ENCODE measurements at regions not wholly inside any gene's neighbourhood (a gene's known extent, or its start where the extent isn't known, plus 50 kb on each side); places are given as distances from the start of the nearest gene placed in this dataset.

- no peak overlapping the region for H3K4me3 ChIP-seq (ENCODE audit: low read length)
- no peak overlapping the region for H3K9ac ChIP-seq (ENCODE audit: low read length)
- peaks cover 5% of the 10 kb centered on the region for H3K9me3 ChIP-seq (ENCODE audit: control insufficient read depth, low read length)
- no peaks in the 10 kb centered on the region for H3K36me3 ChIP-seq (ENCODE audit: control insufficient read depth, insufficient read depth, low read length, severe bottlenecking)
- no peaks in the 10 kb centered on the region for H3K27me3 ChIP-seq (replicated peaks; ENCODE audit: control insufficient read depth, insufficient read depth, low read length)
- no peaks in the 10 kb centered on the region for H3K4me1 ChIP-seq (ENCODE audit: control insufficient read depth, insufficient read depth, low read length)
- no peak for DNase-seq (ENCODE audit: low read depth)
Measured at GRCh38 chr4:14668296-14668695, 334.0 kb upstream of the CPEB2 start.

DNA sequence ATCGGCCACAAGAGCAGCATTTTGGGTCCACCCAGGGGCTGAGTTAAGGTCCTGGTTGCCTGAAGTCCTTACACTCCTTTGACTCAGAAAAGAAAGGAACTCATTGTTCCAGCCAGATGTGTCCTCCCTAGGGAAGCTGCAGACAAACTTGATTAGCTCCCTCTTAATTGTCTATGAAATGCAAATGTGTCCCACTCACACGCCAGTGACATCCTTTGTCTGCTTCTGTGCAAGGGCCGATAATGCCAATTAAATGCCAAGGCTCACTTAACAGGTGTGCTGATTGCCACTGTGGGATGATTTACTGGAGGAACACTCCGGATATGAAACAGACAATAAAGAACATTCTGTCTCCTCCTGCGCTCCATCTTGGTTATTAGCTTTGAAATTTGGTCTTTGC lies 332.9 kb upstream of the CPEB2 start:
- DNase-seq (ENCODE audit: low read depth), result no peak
- no peaks in the 10 kb centered on the region for H3K36me3 ChIP-seq (ENCODE audit: control insufficient read depth, insufficient read depth, low read length, severe bottlenecking)

DNA sequence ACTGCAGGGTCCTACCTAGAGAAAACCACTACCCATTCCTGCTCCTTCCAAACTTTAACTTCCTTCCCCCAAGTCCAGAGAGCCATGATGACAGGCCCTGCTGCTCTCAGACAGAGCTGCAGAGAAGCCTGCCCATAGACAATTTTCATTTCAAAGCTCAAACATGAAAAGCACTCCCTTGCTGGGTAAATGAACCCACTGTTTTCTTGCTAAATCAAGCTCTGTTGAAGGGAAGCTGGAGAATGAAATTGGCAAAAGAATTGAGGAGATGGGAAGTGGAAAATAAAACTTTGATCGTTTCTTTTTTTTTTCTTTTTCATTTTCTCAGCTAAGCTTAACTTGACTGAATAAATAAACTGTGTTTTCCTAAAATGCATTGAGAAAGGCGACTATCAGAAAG lies 331.1 kb upstream of the CPEB2 start:
- Histone ChIP-seq H3K36me3 (ENCODE audit: control insufficient read depth, insufficient read depth, low read length, severe bottlenecking) (no peaks in the 10 kb centered on the region), H3K27me3 (replicated peaks; ENCODE audit: control insufficient read depth, insufficient read depth, low read length) (no peaks in the 10 kb centered on the region), H3K4me3 (ENCODE audit: low read length) (no peak overlapping the region), H3K9me3 (ENCODE audit: control insufficient read depth, low read length) (peaks cover 5% of the 10 kb centered on the region), H3K4me1 (ENCODE audit: control insufficient read depth, insufficient read depth, low read length) (no peaks in the 10 kb centered on the region), H3K9ac (ENCODE audit: low read length) (no peak overlapping the region)
- no peak for DNase-seq (ENCODE audit: low read depth)

More for the DNA sequence above, 332.9 kb upstream of the CPEB2 start:
- no peaks in the 10 kb centered on the region for H3K27me3 ChIP-seq (replicated peaks; ENCODE audit: control insufficient read depth, insufficient read depth, low read length)
- no peak overlapping the region for H3K4me3 ChIP-seq (ENCODE audit: low read length)
- no peak overlapping the region for H3K9ac ChIP-seq (ENCODE audit: low read length)
- no peaks in the 10 kb centered on the region for H3K4me1 ChIP-seq (ENCODE audit: control insufficient read depth, insufficient read depth, low read length)
- H3K9me3 ChIP-seq (ENCODE audit: control insufficient read depth, low read length), result peaks cover 5% of the 10 kb centered on the region

DNA sequence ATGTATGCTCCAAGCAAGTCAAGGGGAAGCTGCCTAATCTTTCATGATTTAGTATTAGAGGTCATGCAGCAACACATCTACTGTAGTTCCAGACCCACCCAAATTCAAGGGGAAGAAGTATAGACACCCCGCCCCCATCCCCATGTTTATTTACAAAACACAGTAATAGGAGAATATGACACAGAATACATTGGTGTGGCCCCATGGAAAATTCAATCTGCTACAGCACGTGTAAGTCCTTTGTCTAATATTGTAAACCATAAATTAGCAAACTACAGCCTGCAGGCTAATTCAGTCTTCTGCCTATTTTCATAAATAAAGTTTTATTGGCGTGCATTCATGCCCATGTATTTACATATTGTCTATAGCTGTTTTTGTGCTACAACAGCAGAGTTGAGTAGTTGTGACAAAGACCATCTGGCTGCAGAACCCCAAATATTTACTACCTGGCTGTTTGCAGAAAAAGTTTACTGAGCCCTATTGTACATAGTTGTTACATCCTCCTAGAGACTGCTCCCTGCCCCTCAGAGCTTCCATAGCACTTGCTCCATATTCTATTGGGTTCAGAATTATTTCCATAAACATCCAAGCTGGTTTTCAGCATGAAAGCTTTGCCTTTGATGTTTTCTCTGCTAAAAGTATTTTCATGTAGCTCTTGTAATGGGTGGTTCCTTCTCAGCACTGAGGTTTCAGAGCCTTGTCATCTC lies 326.8 kb upstream of the CPEB2 start:
- Histone ChIP-seq H3K9me3 (ENCODE audit: control insufficient read depth, low read length) (no peaks in the 10 kb centered on the region), H3K4me3 (ENCODE audit: low read length) (no peak overlapping the region), H3K9ac (ENCODE audit: low read length) (no peak overlapping the region), H3K4me1 (ENCODE audit: control insufficient read depth, insufficient read depth, low read length) (no peaks in the 10 kb centered on the region), H3K36me3 (ENCODE audit: control insufficient read depth, insufficient read depth, low read length, severe bottlenecking) (no peaks in the 10 kb centered on the region), H3K27me3 (replicated peaks; ENCODE audit: control insufficient read depth, insufficient read depth, low read length) (no peaks in the 10 kb centered on the region)
- DNase-seq (ENCODE audit: low read depth), result no peak

GRCh38 chr4:14679906-14680305 lies 322.4 kb upstream of the CPEB2 start:
- Histone ChIP-seq H3K9me3 (ENCODE audit: control insufficient read depth, low read length) (peaks cover 9% of the 10 kb centered on the region), H3K4me3 (ENCODE audit: low read length) (no peak overlapping the region), H3K4me1 (ENCODE audit: control insufficient read depth, insufficient read depth, low read length) (no peaks in the 10 kb centered on the region), H3K36me3 (ENCODE audit: control insufficient read depth, insufficient read depth, low read length, severe bottlenecking) (no peaks in the 10 kb centered on the region), H3K27me3 (replicated peaks; ENCODE audit: control insufficient read depth, insufficient read depth, low read length) (no peaks in the 10 kb centered on the region), H3K9ac (ENCODE audit: low read length) (no peak overlapping the region)
- DNase-seq (ENCODE audit: low read depth), result no peak

DNA sequence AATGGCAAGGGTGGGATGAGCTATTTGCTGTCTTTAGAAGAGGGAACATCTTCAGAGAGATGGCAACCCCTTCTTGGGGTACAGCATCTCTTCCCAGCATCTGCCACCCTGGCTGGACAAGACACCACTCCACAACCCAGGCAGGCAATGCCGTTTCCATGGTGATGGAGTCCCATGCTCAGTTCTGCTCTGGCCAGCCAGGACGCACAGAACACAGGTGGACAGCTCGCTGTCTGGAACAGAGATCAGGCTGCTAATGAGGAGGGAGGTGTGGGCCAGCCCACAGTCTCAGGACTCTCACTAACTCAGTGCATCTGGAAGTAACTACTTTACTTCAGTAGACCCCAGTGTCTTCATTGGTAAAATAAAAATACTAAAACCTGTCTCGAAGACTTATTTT lies 321.0 kb upstream of the CPEB2 start:
- Histone ChIP-seq H3K27me3 (replicated peaks; ENCODE audit: control insufficient read depth, insufficient read depth, low read length) (no peaks in the 10 kb centered on the region), H3K4me3 (ENCODE audit: low read length) (no peak overlapping the region), H3K9me3 (ENCODE audit: control insufficient read depth, low read length) (peaks cover 9% of the 10 kb centered on the region), H3K4me1 (ENCODE audit: control insufficient read depth, insufficient read depth, low read length) (no peaks in the 10 kb centered on the region), H3K36me3 (ENCODE audit: control insufficient read depth, insufficient read depth, low read length, severe bottlenecking) (no peaks in the 10 kb centered on the region), H3K9ac (ENCODE audit: low read length) (no peak overlapping the region)
- DNase-seq (ENCODE audit: low read depth), result no peak

DNA sequence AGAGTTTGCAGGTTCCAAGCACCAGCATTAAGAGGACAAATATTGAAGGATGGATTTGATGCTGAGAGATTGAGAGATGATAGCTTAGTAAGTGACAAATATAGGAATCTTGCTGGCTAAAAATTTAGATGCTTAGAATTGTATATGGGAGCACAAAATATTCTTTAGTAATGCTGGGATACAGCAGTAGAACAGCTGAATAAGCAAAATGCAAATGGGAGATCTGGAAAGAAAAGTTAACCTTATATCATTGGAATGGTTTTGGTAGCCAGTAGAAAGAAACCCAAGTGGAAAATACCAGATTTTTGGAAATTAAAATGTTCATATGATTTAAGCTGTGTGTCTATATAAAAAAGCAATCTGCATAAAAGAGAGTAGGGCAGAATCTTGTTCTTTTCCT lies 308.6 kb upstream of the CPEB2 start:
- no peak overlapping the region for H3K9ac ChIP-seq (ENCODE audit: low read length)
- DNase-seq (ENCODE audit: low read depth), result no peak
- no peak overlapping the region for H3K4me3 ChIP-seq (ENCODE audit: low read length)
- no peaks in the 10 kb centered on the region for H3K27me3 ChIP-seq (replicated peaks; ENCODE audit: control insufficient read depth, insufficient read depth, low read length)
- no peaks in the 10 kb centered on the region for H3K36me3 ChIP-seq (ENCODE audit: control insufficient read depth, insufficient read depth, low read length, severe bottlenecking)
- no peaks in the 10 kb centered on the region for H3K9me3 ChIP-seq (ENCODE audit: control insufficient read depth, low read length)
- H3K4me1 ChIP-seq (ENCODE audit: control insufficient read depth, insufficient read depth, low read length), result no peaks in the 10 kb centered on the region

DNA sequence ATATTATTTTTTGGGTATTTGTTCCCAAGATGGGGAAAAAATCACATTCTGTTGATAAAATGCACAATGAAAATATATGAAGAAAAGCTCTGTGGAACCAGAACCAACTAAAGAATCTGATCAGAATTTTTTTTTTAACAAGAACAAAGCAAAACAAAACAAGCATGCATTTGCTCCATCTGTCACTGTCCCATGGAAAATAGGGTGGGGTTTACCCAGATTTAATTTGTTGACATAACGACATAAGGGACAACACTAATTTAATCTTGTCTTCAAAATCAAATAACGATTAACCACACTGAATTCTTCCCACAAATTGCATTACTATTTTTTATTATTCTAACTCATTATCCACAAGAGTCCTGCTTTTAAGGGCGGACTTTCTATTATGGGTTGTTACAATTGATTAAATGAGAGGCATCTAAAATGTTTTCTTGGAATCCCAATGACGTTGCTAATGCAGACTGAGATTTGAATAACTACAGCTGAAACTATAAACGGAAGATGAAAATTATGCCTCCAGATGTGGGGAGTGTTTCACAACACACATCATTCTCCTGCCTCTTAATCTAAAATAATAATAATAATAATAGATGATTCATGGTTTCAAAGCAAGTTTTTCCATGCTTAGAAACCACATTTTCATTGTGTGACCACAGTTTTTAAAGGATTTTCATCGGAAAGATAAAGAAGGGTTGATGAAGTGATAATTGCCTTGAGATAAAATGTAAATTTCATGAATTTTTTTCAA lies 307.0 kb upstream of the CPEB2 start:
- no peaks in the 10 kb centered on the region for H3K36me3 ChIP-seq (ENCODE audit: control insufficient read depth, insufficient read depth, low read length, severe bottlenecking)
- H3K4me3 ChIP-seq (ENCODE audit: low read length), result no peak overlapping the region
- H3K9ac ChIP-seq (ENCODE audit: low read length), result no peak overlapping the region
- H3K9me3 ChIP-seq (ENCODE audit: control insufficient read depth, low read length), result no peaks in the 10 kb centered on the region
- DNase-seq (ENCODE audit: low read depth), result no peak
- no peaks in the 10 kb centered on the region for H3K27me3 ChIP-seq (replicated peaks; ENCODE audit: control insufficient read depth, insufficient read depth, low read length)
- H3K4me1 ChIP-seq (ENCODE audit: control insufficient read depth, insufficient read depth, low read length), result peaks cover 2% of the 10 kb centered on the region

DNA sequence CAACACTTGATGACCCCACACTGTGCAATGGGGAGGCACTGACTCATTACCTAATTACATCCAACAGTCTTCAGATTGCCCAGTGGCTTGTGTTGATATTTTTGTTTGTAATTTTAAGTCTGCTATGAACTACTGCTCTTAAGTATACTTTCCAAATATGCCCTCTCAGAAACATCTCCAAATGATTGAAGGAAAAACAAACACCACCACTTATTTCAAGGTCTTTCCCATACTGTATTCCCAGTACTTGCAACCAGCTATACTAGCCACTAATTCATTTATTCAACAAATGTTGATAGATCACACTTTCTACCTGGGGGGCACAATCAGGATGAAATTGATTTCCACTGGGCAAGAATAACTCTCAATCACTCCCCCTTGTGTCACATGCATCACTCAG lies 302.2 kb upstream of the CPEB2 start:
- Histone ChIP-seq H3K4me1 (ENCODE audit: control insufficient read depth, insufficient read depth, low read length) (peaks cover 13% of the 10 kb centered on the region), H3K4me3 (ENCODE audit: low read length) (no peak overlapping the region), H3K36me3 (ENCODE audit: control insufficient read depth, insufficient read depth, low read length, severe bottlenecking) (no peaks in the 10 kb centered on the region), H3K9me3 (ENCODE audit: control insufficient read depth, low read length) (no peaks in the 10 kb centered on the region), H3K27me3 (replicated peaks; ENCODE audit: control insufficient read depth, insufficient read depth, low read length) (no peaks in the 10 kb centered on the region), H3K9ac (ENCODE audit: low read length) (no peak overlapping the region)
- DNase-seq (ENCODE audit: low read depth), result no peak

GRCh38 chr4:14700544-14700943 lies 301.7 kb upstream of the CPEB2 start:
- H3K4me1 ChIP-seq (ENCODE audit: control insufficient read depth, insufficient read depth, low read length), result peaks cover 13% of the 10 kb centered on the region

GRCh38 chr4:14701389-14701788 lies 300.9 kb upstream of the CPEB2 start:
- no peaks in the 10 kb centered on the region for H3K27me3 ChIP-seq (replicated peaks; ENCODE audit: control insufficient read depth, insufficient read depth, low read length)
- no peak overlapping the region for H3K9ac ChIP-seq (ENCODE audit: low read length)
- H3K9me3 ChIP-seq (ENCODE audit: control insufficient read depth, low read length), result no peaks in the 10 kb centered on the region
- DNase-seq (ENCODE audit: low read depth), result peak; percentile 1
- peaks cover 13% of the 10 kb centered on the region for H3K4me1 ChIP-seq (ENCODE audit: control insufficient read depth, insufficient read depth, low read length)
- H3K36me3 ChIP-seq (ENCODE audit: control insufficient read depth, insufficient read depth, low read length, severe bottlenecking), result no peaks in the 10 kb centered on the region
- no peak overlapping the region for H3K4me3 ChIP-seq (ENCODE audit: low read length)

More at GRCh38 chr4:14700544-14700943, 301.7 kb upstream of the CPEB2 start:
- Histone ChIP-seq H3K36me3 (ENCODE audit: control insufficient read depth, insufficient read depth, low read length, severe bottlenecking) (no peaks in the 10 kb centered on the region), H3K9ac (ENCODE audit: low read length) (no peak overlapping the region), H3K27me3 (replicated peaks; ENCODE audit: control insufficient read depth, insufficient read depth, low read length) (no peaks in the 10 kb centered on the region), H3K4me3 (ENCODE audit: low read length) (no peak overlapping the region), H3K9me3 (ENCODE audit: control insufficient read depth, low read length) (no peaks in the 10 kb centered on the region)
- DNase-seq (ENCODE audit: low read depth), result no peak
